ENCODE measurements at regions not wholly inside any gene's neighbourhood (a gene's known extent, or its start where the extent isn't known, plus 50 kb on each side); places are given as distances from the start of the nearest gene placed in this dataset.

GRCh38 chr3:72485641-72486040 lies 362.6 kb downstream of the SHQ1 start:
- no peaks in the 10 kb centered on the region for H3K36me3 ChIP-seq
- no peak overlapping the region for H3K4me3 ChIP-seq
- no peaks in the 10 kb centered on the region for H3K27me3 ChIP-seq
- DNase-seq = peak; percentile 58
- no peaks in the 10 kb centered on the region for H3K9me3 ChIP-seq

GRCh38 chr3:72483554-72484104 lies 364.6 kb downstream of the SHQ1 start:
- Histone ChIP-seq H3K36me3 (no peaks in the 10 kb centered on the region), H3K4me3 (peak overlapping the region; percentile 34), H3K27me3 (no peaks in the 10 kb centered on the region), H3K9me3 (no peaks in the 10 kb centered on the region)
- DNase-seq = no peak

- peak; percentile 71 for DNase-seq
- Histone ChIP-seq H3K36me3 (no peaks in the 10 kb centered on the region), H3K27me3 (no peaks in the 10 kb centered on the region), H3K4me3 (peak overlapping the region; percentile 34), H3K9me3 (no peaks in the 10 kb centered on the region)
Observed at GRCh38 chr3:72482589-72483321, 365.5 kb downstream of the SHQ1 start.

GRCh38 chr3:72481542-72481941 lies 366.7 kb downstream of the SHQ1 start:
- no peaks in the 10 kb centered on the region for H3K27me3 ChIP-seq
- DNase-seq = no peak
- no peak overlapping the region for H3K4me3 ChIP-seq
- no peaks in the 10 kb centered on the region for H3K9me3 ChIP-seq
- no peaks in the 10 kb centered on the region for H3K36me3 ChIP-seq

GRCh38 chr3:72480366-72480765 lies 367.9 kb downstream of the SHQ1 start:
- Histone ChIP-seq H3K36me3 (no peaks in the 10 kb centered on the region), H3K4me3 (no peak overlapping the region), H3K9me3 (no peaks in the 10 kb centered on the region), H3K27me3 (no peaks in the 10 kb centered on the region)
- no peak for DNase-seq

GRCh38 chr3:72479651-72480215 lies 368.5 kb downstream of the SHQ1 start:
- DNase-seq = no peak
- Histone ChIP-seq H3K4me3 (no peak overlapping the region), H3K36me3 (no peaks in the 10 kb centered on the region), H3K9me3 (no peaks in the 10 kb centered on the region), H3K27me3 (no peaks in the 10 kb centered on the region)

- no peak overlapping the region for H3K4me3 ChIP-seq
- H3K27me3 ChIP-seq = no peaks in the 10 kb centered on the region
- no peaks in the 10 kb centered on the region for H3K36me3 ChIP-seq
- DNase-seq = no peak
- no peaks in the 10 kb centered on the region for H3K9me3 ChIP-seq
Observed at GRCh38 chr3:72476139-72476483, 372.1 kb downstream of the SHQ1 start.

GRCh38 chr3:72475258-72476138 lies 372.7 kb downstream of the SHQ1 start:
- Histone ChIP-seq H3K27me3 (no peaks in the 10 kb centered on the region), H3K9me3 (no peaks in the 10 kb centered on the region), H3K36me3 (no peaks in the 10 kb centered on the region), H3K4me3 (no peak overlapping the region)
- DNase-seq = no peak

- H3K36me3 ChIP-seq = no peaks in the 10 kb centered on the region
- no peaks in the 10 kb centered on the region for H3K27me3 ChIP-seq
- DNase-seq = no peak
- H3K4me3 ChIP-seq = no peak overlapping the region
- H3K9me3 ChIP-seq = no peaks in the 10 kb centered on the region
Observed at GRCh38 chr3:72474775-72475174, 373.5 kb downstream of the SHQ1 start.

GRCh38 chr3:72473156-72473555 lies 375.1 kb downstream of the SHQ1 start:
- H3K4me3 ChIP-seq = no peak overlapping the region
- no peaks in the 10 kb centered on the region for H3K27me3 ChIP-seq
- no peaks in the 10 kb centered on the region for H3K36me3 ChIP-seq
- DNase-seq = no peak
- no peaks in the 10 kb centered on the region for H3K9me3 ChIP-seq

GRCh38 chr3:72470904-72471417 lies 377.3 kb downstream of the SHQ1 start:
- H3K27me3 ChIP-seq = no peaks in the 10 kb centered on the region
- no peak for DNase-seq
- H3K36me3 ChIP-seq = no peaks in the 10 kb centered on the region
- no peaks in the 10 kb centered on the region for H3K9me3 ChIP-seq
- no peak overlapping the region for H3K4me3 ChIP-seq

GRCh38 chr3:72465853-72466252 lies 382.4 kb downstream of the SHQ1 start:
- Histone ChIP-seq H3K27me3 (no peaks in the 10 kb centered on the region), H3K9me3 (no peaks in the 10 kb centered on the region), H3K36me3 (no peaks in the 10 kb centered on the region), H3K4me3 (no peak overlapping the region)
- DNase-seq = no peak

- no peaks in the 10 kb centered on the region for H3K9me3 ChIP-seq
- H3K4me3 ChIP-seq = no peak overlapping the region
- no peak for DNase-seq
- H3K36me3 ChIP-seq = no peaks in the 10 kb centered on the region
- H3K27me3 ChIP-seq = no peaks in the 10 kb centered on the region
Observed at GRCh38 chr3:72463083-72463482, 385.2 kb downstream of the SHQ1 start.

GRCh38 chr3:72462595-72463011 lies 385.6 kb downstream of the SHQ1 start:
- Histone ChIP-seq H3K36me3 (no peaks in the 10 kb centered on the region), H3K9me3 (no peaks in the 10 kb centered on the region), H3K27me3 (no peaks in the 10 kb centered on the region), H3K4me3 (no peak overlapping the region)
- DNase-seq = no peak

- Histone ChIP-seq H3K27me3 (no peaks in the 10 kb centered on the region), H3K9me3 (no peaks in the 10 kb centered on the region), H3K4me3 (no peak overlapping the region), H3K36me3 (no peaks in the 10 kb centered on the region)
- DNase-seq = peak; percentile 60
Observed at GRCh38 chr3:72461787-72462186, 386.5 kb downstream of the SHQ1 start.

- DNase-seq = no peak
- Histone ChIP-seq H3K36me3 (no peaks in the 10 kb centered on the region), H3K4me3 (no peak overlapping the region), H3K27me3 (no peaks in the 10 kb centered on the region), H3K9me3 (no peaks in the 10 kb centered on the region)
Observed at GRCh38 chr3:72460205-72461174, 387.8 kb downstream of the SHQ1 start.
